Activated CD8-positive, alpha-beta memory T cell treated with anti-CD3 and anti-CD28 coated beads, Interleukin-2, amount 50 U/mL, for 24 hours (primary cell): ENCODE measurements at regions not wholly inside any gene's neighbourhood (a gene's known extent, or its start where the extent isn't known, plus 50 kb on each side); places are given as distances from the start of the nearest gene placed in this dataset.

Experiments used
- DNase-seq: peaks from one replicate; pipeline ENCODE4 v3.0.0-alpha.2; 2020; ENCODE audit errors: extremely low read depth

DNA sequence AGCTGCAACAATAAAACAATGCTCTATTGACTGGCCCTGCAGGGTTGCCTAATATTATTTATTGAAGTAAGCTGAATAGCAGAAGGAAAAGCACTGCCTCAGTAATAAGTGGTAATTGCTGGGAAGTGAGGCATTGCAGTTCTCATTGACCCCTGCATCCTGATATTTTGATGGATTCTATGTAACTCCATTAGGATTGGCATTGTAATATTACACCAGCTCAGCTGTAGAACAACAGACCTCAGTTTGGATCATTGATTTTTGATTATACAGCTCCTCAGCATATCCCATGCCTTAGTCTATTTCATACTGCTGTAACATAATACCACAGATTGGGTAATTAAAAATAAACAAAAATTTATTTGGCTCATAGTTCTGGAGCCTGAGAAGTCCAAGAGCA, 650.6 kb upstream of the SALL1 start:
- DNase-seq = no peak

DNA sequence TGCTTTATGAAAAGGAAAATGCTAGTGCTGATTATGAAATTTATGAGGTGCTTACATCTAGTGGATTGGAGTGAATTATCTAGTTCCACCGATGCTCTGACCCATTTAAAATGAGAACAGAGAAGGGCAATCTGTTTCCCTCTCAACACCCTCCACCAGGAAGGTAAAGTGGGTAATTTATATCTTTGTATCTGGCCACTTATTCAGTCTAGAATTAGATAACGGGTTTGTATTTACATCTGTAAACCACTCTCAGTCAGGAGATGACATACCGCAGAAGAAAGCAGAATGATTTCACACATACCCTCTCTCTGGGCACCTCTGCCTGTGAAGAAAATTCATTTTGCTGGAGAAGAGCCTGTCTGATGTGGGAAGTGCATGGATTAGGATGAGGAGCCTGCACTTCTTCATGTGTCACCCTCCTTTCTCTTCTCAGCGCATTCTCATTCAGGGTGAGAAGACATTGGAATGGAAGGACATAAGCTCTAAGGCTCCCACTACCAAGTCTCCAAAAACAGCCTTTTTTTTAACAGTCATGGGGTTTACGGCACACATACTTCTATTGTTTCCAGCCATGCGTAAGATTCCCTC, 646.7 kb upstream of the SALL1 start:
- DNase-seq = no peak

DNA sequence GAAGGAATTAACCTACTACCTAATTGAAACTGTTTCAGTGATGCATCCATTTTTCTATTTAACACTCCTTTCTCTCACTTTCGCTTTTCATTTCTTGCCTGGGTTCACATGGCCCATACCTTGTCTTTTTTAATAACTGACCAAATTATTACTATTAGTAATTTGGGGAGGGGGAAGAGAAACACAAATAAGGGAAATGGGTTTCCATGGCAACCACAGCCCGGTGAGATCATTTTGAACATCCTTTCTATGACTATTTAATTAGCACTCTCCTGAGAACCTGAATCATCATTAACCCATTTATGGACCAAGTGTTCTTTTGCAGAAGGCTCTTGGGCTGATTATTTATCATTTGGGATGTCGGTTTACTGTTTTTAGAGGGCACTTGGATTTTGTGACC, 628.2 kb upstream of the SALL1 start:
- DNase-seq = no peak

DNA sequence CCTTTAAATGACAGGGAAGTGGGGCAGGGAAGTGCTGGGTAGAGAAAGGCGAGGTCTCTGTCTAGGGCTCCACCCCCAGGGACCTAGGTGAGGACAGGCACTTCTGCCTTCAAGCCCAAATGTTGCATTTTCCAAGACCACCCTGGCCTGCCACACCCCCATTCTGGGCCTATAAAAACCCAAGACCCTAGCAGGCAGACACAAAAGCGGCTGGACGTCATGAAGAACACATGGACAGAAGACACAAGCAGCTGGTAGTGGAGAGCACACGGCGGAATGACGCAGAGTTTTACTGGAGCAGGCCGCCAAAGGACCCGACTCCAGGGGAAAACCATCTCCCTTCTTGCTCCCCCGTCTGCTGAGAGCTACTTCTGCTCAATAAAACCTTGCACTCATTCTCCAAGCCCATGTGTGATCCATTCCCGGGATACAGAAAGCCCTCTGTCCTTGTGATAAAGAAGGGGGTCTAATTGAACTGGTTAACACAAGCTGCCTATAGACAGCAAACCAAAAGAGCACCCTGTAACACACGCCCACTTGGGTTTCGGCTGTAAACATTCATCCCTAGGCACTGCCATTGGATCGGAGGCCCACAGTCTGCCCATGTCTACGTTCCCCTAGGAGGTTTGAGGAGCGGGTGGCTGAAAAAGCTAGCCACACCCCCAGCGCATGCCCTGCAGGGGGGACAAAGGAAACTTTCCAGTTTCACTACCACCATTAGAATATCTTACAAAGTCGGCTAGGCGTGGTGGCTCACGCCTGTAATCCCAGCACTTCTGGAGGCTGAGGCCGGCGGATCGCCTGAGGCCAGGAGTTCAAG, 622.2 kb upstream of the SALL1 start:
- DNase-seq = no peak

DNA sequence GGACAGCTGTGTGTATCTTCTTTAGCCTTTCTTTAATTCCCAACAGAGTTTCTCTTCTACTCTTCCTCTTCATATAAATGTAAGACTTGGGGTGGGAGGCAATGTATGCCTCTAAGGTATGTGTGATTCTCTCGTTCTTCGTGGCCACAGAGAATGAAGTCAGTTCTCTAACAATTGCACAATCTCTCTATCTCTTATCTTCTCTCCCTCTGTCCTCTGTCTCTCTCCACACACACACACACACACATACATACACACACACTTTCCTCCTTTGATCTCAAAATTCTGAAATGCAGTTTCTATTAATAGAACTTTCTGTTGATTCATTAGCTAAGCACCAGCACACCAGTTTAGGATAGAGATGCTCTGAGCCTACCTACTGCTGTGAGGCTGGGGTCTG, 615.7 kb upstream of the SALL1 start:
- no peak for DNase-seq

DNA sequence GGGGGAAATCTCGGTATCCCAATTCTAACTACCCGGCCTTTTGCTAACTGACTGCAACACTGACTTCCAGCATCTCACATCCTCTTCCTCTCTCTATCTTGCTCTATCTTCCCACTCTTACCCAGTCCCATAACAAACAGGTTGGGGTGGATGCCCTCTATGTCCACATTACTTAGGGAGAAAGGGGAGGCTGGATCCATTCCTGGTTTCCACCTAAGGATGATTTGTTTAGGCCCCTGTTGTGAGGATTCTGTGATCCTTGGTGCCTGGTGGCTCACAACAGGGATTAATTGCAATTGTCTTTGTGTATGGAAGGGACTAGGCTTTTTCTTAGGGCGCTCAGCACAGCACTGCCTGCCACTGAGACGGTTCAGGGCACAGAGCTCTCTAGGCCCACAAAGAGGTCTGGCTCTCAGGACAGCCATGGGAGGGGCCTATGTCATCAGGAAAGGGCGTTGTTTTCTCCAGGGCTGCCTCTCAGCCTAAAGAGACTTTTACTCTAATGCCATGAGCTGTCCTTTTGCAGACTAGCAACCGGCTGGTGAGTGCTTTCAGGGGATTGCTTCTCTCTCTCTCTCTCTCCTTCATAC, 612.1 kb upstream of the SALL1 start:
- no peak for DNase-seq

DNA sequence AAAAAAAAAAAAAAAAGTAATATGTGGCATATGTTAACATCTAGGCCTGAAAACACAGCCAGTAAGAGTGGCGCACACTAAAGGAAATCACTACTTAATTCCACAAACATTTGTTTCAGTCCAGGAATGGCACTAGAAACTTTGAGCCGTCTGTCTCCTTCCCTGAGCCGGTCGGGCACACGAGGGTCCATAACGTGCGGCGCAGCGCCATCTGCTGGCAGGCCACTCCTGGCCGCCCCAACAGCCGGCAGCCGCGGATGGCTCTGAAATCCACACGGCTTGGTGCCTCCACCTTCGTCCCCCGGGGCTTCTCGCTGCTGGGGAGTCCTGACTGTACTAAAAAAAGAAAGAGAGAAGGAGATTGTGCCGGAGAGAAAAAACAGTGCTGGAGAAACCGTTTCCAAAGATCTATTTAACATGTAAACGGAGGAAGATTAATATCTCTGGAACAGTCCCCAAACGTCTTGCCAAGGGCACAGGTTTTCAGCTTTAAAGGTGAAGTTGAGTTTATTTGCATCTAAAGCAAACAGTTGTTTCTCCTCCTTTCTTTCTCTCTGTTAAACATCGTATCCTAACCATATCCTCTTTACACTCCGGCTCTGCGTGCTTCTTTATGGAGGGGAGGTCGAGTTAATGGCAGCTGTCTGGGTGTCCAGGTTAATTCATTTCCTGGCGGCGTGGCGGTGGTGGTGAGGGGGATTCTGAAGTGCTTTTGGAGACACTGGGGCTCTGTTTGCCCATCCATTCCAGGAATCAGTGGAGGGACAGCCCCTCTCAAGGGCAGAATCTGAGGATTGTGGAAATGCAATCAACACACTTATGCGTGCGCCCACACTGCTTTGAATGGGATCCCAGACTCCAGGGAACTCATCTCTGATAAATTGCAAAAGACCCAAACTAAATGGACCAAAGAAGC, 611.3 kb upstream of the SALL1 start:
- DNase-seq = no peak

DNA sequence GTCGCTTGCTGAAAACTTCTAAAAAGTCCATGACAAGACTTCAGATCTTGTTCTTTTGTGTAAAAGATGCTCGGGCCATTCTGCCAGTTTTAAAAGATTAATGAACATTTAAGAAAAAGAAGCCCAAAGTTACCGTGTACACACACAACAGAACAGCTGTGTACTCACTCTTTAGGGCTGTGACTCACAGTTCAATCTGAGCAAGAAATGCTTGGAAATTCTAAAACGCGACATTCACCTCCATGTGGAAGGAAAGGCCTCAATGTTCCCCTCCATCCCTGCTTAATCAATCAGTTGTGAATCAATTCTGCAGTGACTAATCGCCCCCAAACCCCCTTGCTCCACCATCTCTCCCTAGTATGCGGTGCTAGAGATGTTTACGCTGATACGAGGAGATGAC, 609.9 kb upstream of the SALL1 start:
- no peak for DNase-seq

DNA sequence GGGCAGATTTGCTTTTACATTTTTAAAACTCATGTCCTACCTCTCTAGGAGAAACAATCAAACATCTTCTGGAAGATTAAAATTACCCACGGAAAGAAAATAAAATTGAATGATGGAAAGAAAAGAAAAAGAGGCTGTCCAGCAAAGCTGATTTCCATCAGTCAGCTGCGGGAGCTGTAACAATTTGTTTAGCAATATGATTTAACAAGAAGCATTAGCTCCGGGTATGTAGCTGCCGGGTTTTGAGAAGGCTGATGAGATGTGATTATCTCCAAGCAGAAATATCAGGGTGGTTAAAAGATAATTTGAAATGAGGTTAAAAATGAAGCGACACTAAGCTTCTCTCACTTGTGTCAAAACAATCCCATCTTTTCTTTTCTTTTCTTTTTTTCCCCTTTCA, 608.9 kb upstream of the SALL1 start:
- no peak for DNase-seq

DNA sequence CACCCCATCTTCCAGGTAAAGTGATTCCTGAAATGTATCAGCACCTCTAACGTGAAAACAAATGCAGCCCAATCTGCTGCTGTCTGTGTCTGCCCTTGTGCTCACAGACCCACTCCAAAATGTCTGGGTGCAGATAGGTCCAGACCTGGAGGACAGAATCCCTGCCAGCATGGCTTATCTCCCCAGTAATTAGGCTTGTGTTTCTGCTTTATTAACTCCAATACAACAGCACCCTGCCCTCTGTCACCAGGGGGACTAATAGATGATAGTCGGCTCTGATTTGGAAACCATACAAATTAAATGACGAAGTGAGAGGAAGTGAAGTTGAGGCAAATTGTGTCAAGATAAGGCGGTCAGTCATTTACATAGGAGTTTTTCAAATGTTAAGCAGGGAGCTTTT, 608.3 kb upstream of the SALL1 start:
- DNase-seq = no peak

DNA sequence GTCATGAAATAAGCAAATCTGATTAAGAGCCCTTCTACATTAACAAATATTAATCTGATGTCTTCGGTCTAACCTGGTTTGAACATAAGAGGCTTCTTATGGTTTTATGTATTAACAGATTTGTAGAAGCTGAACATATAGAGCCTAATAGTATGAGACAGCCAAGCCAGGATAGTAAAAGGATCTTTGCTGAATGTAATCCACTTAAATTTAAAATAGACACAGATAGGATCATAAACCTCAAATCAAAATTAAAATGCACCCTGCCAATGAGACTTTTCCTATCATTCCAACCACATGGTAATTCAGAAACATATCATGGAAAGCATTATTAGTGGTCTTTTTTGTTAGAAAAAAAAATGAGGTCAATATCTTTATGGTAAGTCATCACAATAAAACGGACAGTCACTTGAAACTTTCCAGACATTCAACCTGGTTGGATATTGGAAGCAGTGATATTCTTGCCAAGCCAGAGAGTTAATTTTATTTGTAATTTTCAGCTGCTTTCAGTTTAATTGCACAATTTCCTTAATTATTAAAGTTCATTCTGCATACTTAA, 606.9 kb upstream of the SALL1 start:
- no peak for DNase-seq

DNA sequence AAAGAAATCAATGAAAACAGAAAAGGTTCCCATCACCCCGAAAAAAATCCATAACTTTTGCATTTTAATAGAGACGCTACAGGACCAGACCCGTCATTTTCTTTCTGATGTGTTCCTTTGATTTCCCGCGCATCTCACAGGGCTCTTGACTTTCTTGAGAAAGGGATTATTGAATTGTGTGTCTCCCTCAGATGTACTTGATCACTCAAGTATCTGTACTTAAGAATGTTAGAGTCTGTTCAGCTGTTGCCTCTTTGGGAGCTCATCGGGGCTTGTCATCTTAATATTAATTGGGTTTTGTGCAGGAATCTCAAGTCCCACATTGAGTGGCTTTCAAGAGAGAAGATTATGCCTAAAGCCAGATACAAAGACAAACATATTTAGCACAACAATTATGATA, 606.4 kb upstream of the SALL1 start:
- no peak for DNase-seq

DNA sequence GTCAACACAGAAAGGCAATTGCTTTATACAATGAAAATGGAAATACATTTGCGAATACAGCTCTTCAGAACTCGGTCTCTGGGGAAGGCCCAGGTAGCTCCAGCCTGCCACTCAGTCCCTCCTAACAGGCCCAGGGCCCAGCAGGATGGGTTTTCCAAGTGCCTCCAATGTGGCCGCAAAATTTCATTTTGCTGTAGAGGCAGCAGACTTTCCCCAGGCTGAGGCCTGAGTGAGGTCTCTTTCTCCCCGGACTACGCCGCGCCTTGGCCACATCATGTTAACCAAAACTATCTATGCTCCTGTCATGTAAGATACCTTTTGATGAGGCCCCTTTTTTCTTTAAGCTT, 606.0 kb upstream of the SALL1 start:
- DNase-seq = no peak

DNA sequence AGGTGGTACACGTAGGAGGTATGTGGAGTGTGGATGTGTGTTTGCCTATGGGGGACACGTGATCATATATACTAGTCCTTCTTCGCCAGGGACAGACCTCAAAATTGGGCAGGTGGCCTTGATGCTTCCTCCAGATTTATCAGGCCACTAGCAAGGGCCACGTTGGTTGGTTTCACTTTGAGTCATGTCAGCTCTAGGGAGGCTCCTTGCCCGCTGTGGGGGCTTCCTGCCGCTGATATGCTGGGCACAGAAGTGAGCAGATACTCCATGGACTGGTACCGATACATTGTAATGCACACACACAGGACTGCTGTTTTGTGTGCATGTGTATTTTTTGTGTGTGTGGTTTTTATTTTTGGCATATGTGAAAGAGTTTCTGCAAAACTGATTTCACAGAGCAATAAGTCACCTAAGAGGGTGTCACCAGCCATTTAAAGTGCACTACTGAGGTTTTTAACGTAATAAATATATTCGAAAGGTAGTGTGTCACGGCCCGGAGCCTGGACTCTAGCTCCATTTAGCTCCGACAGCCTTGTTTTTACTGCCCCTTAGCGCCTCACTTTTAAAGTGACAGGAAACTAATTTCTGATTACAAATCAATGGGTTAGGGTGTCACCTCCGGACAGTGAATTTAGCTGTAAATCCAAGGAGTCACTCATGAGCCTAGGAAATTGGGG, 605.5 kb upstream of the SALL1 start:
- no peak for DNase-seq

DNA sequence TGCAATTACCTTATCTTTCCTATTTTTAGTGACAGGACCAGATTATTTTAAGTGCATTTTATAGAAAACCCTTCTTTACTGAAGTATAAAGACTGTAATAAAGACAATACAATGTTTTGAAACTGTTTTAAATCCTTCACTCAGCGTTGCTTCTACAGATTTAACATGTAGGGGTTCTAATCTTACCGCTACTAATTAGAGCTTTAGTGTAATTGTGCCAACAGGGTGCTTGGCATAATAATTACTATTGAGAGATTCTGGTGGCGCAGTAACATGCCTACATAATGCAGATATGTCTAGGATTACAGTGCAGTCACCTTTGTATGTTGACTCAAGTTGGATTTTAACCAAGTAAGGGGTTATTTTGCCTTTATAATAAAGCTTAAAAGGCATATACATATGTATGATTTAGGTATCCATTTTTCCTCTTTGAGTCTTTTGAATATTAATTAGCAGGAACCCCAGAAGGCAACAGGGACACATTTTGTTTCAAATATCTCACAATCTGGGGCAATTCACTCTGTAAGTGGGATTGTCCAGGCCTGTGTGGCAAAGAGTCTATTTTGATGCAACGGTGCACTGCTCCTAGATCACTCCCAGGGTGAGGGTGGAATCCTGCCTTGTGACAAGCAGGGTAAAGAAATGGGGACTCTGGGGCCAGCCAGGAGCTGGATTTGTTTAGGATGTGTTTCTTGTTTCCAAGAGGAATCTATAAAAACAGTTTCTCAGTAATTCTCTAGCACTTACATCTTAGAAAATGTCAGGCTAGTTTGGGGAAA, 604.7 kb upstream of the SALL1 start:
- DNase-seq = no peak

DNA sequence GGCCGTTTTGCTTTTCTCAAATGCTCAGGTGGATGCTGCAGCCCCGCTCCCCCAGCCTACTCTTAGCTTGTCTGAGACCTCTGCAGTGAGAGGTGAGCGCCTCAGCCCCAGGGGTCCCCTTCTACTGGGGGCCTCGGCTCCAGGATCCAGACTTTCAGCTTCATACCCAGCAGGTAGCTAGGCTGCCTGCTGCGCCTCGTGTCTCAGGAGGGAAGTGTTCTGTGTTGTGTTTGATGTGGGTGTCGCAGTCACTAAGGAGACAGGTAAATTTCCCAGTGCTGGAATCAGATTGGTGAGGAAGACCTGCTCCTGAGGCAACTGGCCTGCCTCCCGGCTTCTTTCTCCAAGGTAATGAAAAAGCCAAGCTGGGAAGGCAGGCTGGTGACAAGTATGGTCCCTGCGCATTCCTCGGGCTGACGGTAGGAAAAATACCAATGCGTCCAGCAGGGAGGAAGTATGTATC, 604.0 kb upstream of the SALL1 start:
- DNase-seq = no peak

DNA sequence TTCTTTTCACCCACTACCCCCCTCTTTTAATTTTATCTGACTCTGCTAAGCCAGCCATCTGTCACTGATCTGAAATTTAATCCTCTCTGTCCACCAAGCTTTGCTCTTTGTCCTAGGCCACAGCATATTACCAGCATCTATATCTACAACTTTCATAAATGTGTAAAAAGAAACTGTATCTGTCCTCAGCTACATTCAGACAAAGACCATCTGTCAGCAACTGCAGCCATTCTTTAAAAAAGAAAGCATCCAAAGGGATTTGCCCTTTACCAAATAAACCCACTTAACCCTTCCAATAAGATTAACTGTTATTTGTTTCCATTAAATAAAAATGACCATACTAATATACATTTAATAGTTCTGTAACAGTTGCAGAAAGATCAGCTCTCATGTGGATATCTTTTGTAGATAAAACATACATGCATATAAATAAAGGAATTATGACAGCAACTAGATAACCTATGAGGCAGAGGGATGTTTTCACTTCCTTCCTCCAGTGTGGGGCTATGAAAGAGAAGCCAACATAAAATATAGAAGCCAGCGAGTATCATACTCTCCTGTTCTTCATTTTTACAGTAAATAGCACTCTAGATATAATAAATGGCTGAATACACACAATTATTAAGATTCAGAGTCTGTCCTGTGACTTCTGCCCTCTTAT, 602.5 kb upstream of the SALL1 start:
- DNase-seq = no peak

DNA sequence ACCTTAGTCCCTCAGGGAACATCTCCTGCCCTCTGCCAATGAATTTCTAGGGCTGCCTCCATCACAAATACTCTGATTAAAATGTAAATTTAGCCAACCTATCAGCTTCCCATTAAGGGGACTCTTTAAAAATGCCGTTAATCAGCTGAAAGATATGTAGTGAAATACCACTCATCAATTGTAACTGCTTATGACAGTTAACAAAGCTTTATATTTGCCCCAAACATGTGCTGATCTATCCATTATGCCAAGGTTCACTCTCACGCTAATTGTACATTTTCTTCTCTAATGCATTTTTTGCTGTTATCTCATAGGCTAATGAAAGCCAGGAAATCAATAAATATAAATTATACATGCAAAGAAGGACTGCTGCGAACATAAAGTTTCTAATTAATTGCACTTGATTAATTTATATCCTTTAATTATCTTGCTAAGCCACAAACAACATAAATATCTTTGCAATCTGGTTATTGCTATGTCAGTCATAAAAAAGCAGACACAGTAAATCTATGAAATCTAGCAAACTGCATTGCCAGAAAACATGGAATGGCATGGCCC, 601.4 kb upstream of the SALL1 start:
- DNase-seq = no peak

DNA sequence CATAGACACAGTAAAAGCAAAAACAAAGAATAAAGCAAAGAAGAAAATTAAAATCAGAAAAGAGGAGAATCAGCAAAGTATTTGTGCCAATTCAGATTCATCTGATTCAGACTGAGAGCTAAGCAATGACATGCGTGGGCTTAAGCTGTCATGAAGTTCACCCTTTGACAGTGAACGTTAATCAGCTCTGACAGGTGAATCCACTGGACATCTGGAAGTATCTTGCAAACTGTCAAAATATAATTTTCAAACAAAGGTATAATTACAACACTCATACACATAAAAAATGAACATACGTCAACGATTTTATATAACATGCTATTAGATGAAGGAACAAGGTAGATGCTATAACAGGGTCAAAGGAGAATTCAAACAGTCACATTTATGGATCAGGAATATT, 596.3 kb upstream of the SALL1 start:
- DNase-seq = no peak

DNA sequence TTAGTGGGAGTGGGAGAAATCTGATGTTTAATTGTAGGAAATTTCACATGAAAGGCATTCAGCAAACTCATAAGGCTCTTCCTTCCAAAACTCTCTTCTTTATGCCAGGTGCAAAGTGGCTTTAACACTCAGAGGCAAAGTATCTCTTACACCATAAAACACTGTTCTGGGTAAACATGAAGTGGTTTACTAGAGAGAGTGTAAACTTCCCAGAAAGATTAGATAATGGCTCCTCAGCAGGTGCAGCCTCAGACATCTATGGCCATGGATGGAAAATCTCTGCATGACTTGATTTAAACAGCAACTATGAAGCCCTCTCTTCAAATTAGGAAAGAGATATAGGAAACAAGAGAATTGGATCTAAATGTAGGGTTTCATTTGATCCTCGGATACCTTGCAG, 583.1 kb upstream of the SALL1 start:
- no peak for DNase-seq
